ENCODE measurements at regions not wholly inside any gene's neighbourhood (a gene's known extent, or its start where the extent isn't known, plus 50 kb on each side); places are given as distances from the start of the nearest gene placed in this dataset.

GRCh38 chr1:29447368-29447767 lies 211.0 kb downstream of the PTPRU start:
- TF ChIP-seq CTCF (IDR thresholded peaks at IDR 0.05; ENCODE audit: insufficient read depth, low read length, poor library complexity, severe bottlenecking): no peak
- Histone ChIP-seq H3K4me3 (ENCODE audit: low read depth, low read length) (no peak overlapping the region), H3K36me3 (ENCODE audit: control insufficient read depth, insufficient read depth, low read length) (no peaks in the 10 kb centered on the region), H3K27me3 (ENCODE audit: control insufficient read depth, insufficient read depth, low read length) (peaks cover 15% of the 10 kb centered on the region)
- no peak for DNase-seq (ENCODE audit: low read depth)

- DNase-seq (ENCODE audit: low read depth): no peak
- Histone ChIP-seq H3K4me3 (ENCODE audit: low read depth, low read length) (no peak overlapping the region), H3K36me3 (ENCODE audit: control insufficient read depth, insufficient read depth, low read length) (no peaks in the 10 kb centered on the region), H3K27me3 (ENCODE audit: control insufficient read depth, insufficient read depth, low read length) (peaks cover 17% of the 10 kb centered on the region)
- no peak for TF ChIP-seq CTCF (IDR thresholded peaks at IDR 0.05; ENCODE audit: insufficient read depth, low read length, poor library complexity, severe bottlenecking)
Measured at GRCh38 chr1:29444782-29445729, 208.7 kb downstream of the PTPRU start.

GRCh38 chr1:29444081-29444715 lies 207.9 kb downstream of the PTPRU start:
- Histone ChIP-seq H3K36me3 (ENCODE audit: control insufficient read depth, insufficient read depth, low read length) (no peaks in the 10 kb centered on the region), H3K27me3 (ENCODE audit: control insufficient read depth, insufficient read depth, low read length) (peaks cover 21% of the 10 kb centered on the region), H3K4me3 (ENCODE audit: low read depth, low read length) (no peak overlapping the region)
- DNase-seq (ENCODE audit: low read depth): no peak
- no peak for TF ChIP-seq CTCF (IDR thresholded peaks at IDR 0.05; ENCODE audit: insufficient read depth, low read length, poor library complexity, severe bottlenecking)

GRCh38 chr1:29441916-29442668 lies 205.8 kb downstream of the PTPRU start:
- peaks cover 24% of the 10 kb centered on the region for H3K27me3 ChIP-seq (ENCODE audit: control insufficient read depth, insufficient read depth, low read length)
- no peak for TF ChIP-seq CTCF (IDR thresholded peaks at IDR 0.05; ENCODE audit: insufficient read depth, low read length, poor library complexity, severe bottlenecking)
- H3K4me3 ChIP-seq (ENCODE audit: low read depth, low read length): no peak overlapping the region
- no peak for DNase-seq (ENCODE audit: low read depth)
- H3K36me3 ChIP-seq (ENCODE audit: control insufficient read depth, insufficient read depth, low read length): no peaks in the 10 kb centered on the region

GRCh38 chr1:29439615-29440014 lies 203.3 kb downstream of the PTPRU start:
- no peak for TF ChIP-seq CTCF (IDR thresholded peaks at IDR 0.05; ENCODE audit: insufficient read depth, low read length, poor library complexity, severe bottlenecking)
- no peak for DNase-seq (ENCODE audit: low read depth)
- Histone ChIP-seq H3K4me3 (ENCODE audit: low read depth, low read length) (no peak overlapping the region), H3K36me3 (ENCODE audit: control insufficient read depth, insufficient read depth, low read length) (no peaks in the 10 kb centered on the region), H3K27me3 (ENCODE audit: control insufficient read depth, insufficient read depth, low read length) (peaks cover 17% of the 10 kb centered on the region)

Data from kidney epithelial cell (primary cell).